COLO668 (cell line): ENCODE measurements at regions not wholly inside any gene's neighbourhood (a gene's known extent, or its start where the extent isn't known, plus 50 kb on each side); places are given as distances from the start of the nearest gene placed in this dataset.
"Not testable (repeated sequence)": the region's sequence is repeated elsewhere in the genome, so short reads cannot be mapped to it uniquely, and the experiment has no call there.

ENCODE experiments used
- DNase-seq: peaks from one replicate; lab custom pipeline; 2025; ENCODE audit not compliant: unreplicated experiment; lab: John Stamatoyannopoulos, UW

GRCh38 chr1:166304131-166304530 lies 137.3 kb upstream of the FAM78B start:
- DNase-seq: no peak

DNA sequence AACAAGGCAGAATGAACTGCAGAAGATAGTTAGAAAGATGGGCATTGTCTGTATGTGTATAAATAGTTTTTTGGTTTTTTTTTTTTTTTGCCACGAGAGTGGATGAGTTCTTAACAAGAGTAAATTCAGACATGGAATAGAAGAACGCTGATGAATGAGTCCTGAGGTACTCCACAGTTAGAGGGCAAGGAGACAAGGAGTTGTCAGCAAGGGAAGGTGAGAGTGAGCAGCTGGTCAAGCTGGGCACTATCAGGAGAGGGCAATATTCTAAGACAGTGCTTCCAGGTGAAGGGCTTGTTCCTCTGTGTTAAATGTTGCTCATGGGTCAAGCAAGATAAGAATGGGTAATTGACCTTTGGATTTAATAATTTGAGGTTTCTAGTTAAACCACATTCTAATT lies 138.6 kb upstream of the FAM78B start:
- DNase-seq: no peak

DNA sequence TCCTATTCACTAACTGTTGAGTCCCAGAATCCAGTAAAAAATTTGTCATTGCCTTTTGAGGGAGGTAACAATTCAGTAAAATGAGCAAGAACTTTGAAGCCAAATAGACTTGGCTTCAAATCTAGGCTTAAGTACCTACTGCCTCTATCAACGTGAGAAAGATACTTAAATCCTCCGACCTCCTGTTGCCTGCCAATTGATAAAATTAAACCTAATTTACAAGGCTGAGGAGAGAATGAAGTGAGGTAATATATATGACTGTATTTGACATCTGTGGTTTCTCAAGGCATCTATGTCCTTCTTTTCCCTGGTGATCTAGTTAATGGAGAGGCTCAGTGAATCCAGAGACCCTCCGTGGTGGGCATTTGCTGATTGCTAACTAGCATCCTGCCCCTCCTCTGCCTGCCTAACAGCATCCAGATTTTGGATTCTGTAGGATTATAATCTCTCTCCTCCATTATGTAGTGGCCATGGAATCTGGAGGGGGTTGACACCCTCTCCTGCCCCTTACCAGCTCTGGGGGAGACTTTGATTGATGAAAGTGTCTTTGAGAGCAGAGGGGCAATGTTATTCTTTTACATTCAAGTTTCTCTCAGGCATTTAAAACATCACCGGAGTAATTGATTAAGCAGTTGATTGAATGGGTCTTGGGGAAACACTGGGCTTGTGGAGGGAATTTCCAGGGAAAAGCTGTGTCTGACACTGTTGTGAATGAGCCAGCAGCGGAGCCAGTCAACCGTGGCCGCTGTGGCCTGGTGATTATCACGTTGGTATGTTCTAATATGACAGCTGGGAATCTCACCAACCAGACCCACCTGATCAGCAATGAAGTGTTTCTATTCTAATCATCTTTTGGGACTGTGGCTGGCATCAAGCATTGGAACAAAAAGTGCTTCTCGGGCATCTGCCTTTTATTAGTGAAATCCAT lies 140.7 kb upstream of the FAM78B start:
- no peak for DNase-seq

DNA sequence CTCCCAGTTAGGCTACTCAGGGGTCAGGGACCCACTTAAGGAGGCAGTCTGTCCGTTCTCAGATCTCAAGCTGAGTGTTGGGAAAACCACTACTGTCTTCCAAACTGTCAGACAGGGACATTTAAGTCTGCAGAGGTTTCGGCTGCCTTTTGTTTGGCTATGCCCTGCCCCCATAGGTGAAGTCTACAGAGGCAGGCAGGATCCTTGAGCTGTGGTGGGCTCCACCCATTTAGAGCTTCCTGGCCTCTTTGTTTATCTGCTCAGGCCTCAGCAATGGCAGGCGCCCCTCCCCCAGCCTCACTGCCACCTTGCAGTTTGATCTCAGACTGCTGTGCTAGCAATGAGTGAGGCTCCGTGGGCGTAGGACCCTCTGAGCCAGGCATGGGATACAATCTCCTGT lies 149.5 kb upstream of the FAM78B start:
- not testable (repeated sequence) for DNase-seq

GRCh38 chr1:166322470-166322869 lies 155.7 kb upstream of the FAM78B start:
- no peak for DNase-seq

- no peak for DNase-seq
These were observed 161.1 kb upstream of the FAM78B start for GRCh38 chr1:166327886-166328285.

DNA sequence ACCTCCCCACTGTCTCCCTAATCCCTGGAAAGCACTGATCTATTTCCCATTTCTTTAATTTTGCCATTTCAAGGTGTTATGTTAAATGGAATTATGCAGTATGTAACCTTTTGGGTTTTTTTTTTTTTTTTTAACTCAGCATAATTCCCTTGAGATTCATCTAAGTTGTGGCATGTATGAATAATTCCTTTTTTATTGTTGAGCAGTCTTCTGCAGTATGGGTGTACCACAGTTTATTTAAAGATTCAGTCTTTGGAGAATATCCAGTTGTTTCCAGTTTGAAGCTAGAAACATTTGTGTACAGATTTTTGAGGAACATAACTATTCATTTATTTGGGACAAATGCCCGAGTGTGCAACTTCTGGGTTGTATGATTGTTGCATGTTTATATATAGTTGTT lies 162.2 kb upstream of the FAM78B start:
- DNase-seq: no peak

DNA sequence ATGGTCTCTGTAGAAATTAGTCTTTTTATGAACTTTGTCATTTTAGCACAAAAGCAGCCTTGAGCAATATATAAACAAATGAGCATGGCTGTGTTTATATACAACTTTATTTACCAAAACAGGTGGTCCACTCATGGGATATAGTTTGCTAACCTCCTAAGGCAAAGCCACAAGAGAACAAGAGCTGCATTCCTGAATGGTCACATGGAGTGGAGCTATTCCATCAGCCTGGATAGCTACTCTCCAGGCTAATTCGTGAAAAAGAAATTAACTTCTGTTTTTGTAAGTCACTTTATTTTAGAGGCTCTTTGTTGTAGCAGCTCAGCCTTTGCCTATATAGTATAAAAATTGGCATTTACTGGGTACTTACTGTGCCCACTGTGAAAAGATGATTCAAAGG lies 163.3 kb upstream of the FAM78B start:
- DNase-seq: no peak

DNA sequence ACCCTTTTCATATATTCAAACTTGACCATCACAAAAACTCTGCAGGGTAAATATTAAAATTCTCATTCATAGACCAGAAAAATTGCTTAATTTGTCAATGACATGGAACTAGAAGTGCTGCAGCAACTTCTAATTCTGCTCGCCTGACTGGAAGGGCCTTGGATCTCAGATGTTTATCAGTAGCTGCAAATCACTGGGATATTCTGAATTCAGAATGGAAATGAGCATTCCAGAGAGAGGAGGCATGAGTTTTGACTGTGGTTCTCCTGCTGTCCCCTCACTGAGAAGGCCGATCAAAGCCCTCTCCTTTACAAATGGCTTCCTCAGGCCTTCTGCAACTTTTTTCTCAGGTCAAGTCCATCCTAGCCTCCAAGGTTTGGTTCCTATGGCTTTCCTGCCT lies 171.3 kb upstream of the FAM78B start:
- DNase-seq: no peak

DNA sequence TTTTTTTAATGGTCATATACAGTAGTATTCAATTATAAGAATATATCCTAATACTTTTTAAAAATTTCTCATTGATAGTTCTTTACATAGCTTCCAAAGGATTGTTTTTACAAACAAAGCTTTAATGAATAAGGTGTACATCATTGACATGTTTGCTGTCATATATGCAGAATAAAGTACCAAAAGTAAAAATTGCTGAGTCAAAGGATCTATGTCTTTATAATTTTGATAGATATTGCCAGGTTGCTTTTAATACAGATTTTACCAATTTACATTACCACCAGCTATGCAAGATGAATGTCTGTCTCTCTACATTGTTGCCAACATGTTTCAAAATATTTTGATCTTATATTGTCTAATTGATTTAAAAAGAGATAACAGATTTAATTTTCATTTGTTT lies 173.9 kb upstream of the FAM78B start:
- DNase-seq: no peak

GRCh38 chr1:166343276-166343675 lies 176.5 kb upstream of the FAM78B start:
- no peak for DNase-seq

- DNase-seq: no peak
These were observed 183.7 kb upstream of the FAM78B start for GRCh38 chr1:166350490-166350889.

DNA sequence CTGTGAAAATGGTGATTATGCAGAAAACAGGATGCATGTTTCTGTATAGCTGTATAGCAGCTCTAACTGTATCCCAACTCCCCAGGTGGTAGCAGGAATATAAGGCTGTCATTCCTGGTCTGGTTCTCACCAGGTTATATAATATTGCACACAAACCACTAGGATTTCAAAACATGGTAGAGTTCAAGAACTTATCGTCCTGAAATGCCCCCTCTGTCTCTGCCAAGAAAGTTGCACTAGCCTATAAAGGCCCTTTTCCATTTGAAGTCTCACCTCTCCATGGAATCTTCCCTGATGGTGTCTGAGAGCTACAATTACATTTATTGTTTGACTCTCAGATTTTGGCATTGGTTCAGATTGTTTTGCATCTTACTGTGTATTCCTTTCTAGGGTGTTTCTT lies 184.9 kb upstream of the FAM78B start:
- no peak for DNase-seq

DNA sequence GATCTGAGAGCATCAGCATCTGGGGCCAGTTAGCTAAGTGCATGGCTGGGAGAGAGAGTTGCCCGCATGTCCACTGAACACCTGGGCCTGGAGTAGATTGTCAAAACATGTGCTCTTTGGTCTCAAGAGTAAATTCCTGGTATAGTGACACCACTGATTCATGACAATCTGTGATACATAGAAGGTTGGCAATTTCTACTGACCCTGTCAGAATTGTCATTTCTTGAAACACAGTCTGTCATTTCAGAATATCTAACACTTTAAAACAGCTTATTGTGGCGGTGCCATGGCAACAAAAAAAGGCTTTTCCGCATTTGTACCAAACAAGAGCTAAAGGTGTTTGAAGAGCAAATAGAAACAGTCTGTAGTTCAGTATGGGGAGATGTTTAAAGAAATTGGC lies 186.4 kb upstream of the FAM78B start:
- no peak for DNase-seq

- no peak for DNase-seq
These were observed 187.6 kb upstream of the FAM78B start for GRCh38 chr1:166354406-166354805.

DNA sequence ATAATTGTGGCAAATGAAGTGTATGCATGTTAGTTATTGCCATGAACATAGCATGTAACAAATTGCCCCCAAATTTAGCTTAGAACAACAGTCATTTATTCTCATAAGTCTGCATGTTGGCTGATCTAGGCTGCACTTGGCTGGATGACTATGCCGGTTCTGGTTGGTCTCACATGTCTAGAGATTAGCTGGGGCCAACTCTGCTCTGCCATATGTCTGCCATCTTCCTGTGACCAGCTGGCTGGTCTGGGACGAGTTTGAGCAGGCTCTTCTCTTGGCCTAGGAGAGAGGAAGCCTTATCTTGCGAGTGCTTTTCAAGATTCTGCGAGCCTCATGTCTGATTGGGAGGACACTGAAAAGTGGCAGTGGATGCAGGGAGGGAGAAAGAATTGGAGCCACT lies 198.3 kb upstream of the FAM78B start:
- no peak for DNase-seq

DNA sequence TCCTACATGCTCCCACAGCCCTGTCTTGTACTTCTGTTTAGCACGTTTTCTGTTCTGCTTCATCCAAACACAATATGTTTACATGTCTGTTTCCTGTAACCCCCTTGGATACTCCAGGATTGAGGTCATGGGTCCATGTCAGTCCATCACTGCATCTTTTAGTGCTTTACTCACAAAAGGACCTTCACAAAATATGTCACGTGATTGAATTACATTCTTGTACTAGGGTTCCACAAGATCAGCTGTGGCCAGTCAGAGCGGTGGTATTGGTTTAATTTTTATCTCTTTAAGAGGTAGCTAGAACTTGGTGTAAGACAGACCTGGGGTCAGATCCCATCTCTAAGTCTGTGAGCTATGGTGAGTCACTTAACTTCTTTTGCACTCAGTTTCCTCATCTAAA lies 201.2 kb upstream of the FAM78B start:
- DNase-seq: no peak

- DNase-seq: no peak
These were observed 211.1 kb upstream of the FAM78B start for GRCh38 chr1:166377896-166378295.

DNA sequence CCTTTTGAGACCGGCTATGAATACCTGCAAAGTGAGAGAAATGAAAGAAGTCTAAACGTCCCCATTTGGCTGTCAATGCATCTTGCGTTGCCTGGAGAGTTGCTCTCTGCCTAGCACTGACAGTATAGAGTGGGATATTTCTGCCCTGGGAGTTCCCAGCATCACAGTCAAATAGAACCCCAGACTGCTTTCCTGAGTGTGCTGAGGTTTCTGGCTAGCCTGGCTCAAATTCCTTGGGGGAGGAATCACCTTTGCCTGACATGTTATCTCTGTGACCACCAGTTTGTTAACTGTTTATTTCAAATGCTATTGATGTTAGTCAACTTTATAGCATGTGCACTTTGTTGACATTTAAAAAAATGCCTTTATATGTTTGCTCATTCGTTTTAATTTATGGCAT lies 212.0 kb upstream of the FAM78B start:
- DNase-seq: no peak

DNA sequence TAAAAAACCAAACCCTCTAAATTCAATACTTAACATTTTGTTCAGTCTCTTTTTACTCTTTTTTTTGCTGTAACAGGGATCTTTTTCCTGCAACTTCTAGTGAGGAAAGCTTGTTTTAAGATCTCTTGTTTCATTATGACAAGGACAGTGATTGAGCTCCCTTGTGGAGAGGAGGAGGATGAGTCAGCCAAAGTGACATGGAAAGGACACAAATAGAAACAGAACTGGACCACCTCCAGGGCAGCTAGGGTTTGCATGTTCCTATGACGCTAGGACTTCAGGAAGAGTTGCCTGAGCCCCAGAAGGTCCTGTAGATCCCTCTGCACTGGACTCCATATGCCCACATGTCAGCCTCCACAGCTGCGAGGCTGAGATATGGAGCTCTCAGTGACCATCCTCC lies 212.6 kb upstream of the FAM78B start:
- no peak for DNase-seq

DNA sequence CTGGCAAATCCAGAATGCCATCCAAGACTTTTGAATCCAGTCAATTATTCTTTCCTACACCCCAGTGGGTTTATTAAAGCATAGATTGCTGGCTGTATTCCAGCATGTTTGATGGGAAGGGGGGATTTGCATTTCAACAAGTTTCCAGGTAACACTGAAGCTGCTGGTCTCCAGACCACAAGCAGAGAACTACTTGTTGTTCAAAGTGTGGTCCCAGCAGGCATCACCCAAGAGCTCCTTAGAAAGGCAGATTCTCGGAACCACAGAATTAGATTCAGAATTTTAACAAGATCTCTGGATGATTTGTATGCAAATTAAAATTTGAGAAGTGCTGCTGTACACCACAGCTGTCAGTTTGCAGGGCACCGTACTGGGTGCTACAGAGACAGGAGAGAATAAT lies 216.3 kb upstream of the FAM78B start:
- DNase-seq: no peak

DNA sequence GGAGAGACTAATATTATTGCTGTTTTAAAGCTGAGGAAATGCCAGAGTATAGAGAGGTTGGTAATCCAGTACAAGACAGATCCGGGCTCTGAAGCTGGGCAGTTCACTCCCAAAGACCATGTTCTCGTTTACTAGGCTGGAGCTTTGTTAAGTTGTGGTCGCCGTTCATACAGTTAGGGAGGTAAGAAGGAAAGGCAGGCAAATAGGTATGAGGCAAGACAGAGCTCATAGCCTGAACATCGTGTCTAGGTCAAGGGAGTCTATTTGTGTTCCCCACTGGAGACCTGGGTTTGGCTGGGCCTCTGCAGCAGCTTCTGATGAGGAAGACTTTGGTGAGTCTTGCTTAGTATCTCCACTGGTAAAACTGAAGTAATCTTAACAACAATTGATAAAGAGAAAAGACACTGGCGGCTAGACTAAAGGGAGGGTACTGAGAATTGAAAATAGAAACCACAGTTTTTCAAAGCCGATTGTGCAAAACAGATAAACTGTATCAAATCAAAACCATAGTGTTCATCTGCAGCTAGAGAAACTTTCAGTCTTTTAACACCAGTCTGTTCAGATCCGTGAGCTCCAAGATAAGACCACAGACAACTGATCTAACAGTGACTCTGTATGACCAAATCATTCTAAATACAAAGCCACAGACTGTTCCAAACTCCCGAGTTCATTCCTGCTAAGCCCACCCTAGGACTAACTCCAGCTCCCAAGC lies 217.0 kb upstream of the FAM78B start:
- no peak for DNase-seq
